HG03571 (cell line): ENCODE measurements at regions not wholly inside any gene's neighbourhood (a gene's known extent, or its start where the extent isn't known, plus 50 kb on each side); places are given as distances from the start of the nearest gene placed in this dataset.
A peak's percentile ranks its signal among the peaks of the same experiment; 100 is the strongest.

Experiments
- ATAC-seq: cut with Tn5 transposase; IDR thresholded peaks from one replicate; pipeline ENCODE4 v1.9.1; 2021; ENCODE audit not compliant: unreplicated experiment

- ATAC-seq, result no peak
Observed at GRCh38 chrX:79645749-79646148, 278.6 kb upstream of the ITM2A start.

GRCh38 chrX:79631526-79631925, 264.4 kb upstream of the ITM2A start:
- ATAC-seq, result no peak

GRCh38 chrX:79630033-79631009, 263.2 kb upstream of the ITM2A start:
- ATAC-seq, result peak; percentile 87

GRCh38 chrX:79623098-79623762, 256.1 kb upstream of the ITM2A start:
- ATAC-seq, result no peak

GRCh38 chrX:79618280-79618679, 251.1 kb upstream of the ITM2A start:
- no peak for ATAC-seq

- ATAC-seq, result no peak
Observed at GRCh38 chrX:79604364-79604763, 237.2 kb upstream of the ITM2A start.

GRCh38 chrX:79601341-79602131, 234.4 kb upstream of the ITM2A start:
- ATAC-seq, result no peak

GRCh38 chrX:79592259-79592658, 225.1 kb upstream of the ITM2A start:
- no peak for ATAC-seq

GRCh38 chrX:79588233-79588632, 221.1 kb upstream of the ITM2A start:
- no peak for ATAC-seq

- no peak for ATAC-seq
Observed at GRCh38 chrX:79573760-79574159, 206.6 kb upstream of the ITM2A start.

GRCh38 chrX:79572566-79572965, 205.4 kb upstream of the ITM2A start:
- no peak for ATAC-seq

- no peak for ATAC-seq
Observed at GRCh38 chrX:79570524-79571240, 203.5 kb upstream of the ITM2A start.

GRCh38 chrX:79568309-79568708, 201.2 kb upstream of the ITM2A start:
- ATAC-seq, result no peak

- no peak for ATAC-seq
Observed at GRCh38 chrX:79564362-79564761, 197.2 kb upstream of the ITM2A start.

- no peak for ATAC-seq
Observed at GRCh38 chrX:79559290-79559689, 192.2 kb upstream of the ITM2A start.

GRCh38 chrX:79557212-79557611, 190.1 kb upstream of the ITM2A start:
- ATAC-seq, result no peak

GRCh38 chrX:79556800-79557199, 189.7 kb upstream of the ITM2A start:
- ATAC-seq, result no peak

- ATAC-seq, result no peak
Observed at GRCh38 chrX:79530310-79531108, 163.4 kb upstream of the ITM2A start.

- ATAC-seq, result no peak
Observed at GRCh38 chrX:79524642-79525041, 157.5 kb upstream of the ITM2A start.

- ATAC-seq, result no peak
Observed at GRCh38 chrX:79515529-79515928, 148.4 kb upstream of the ITM2A start.
